ENCODE measurements at regions not wholly inside any gene's neighbourhood (a gene's known extent, or its start where the extent isn't known, plus 50 kb on each side); places are given as distances from the start of the nearest gene placed in this dataset.

GRCh38 chr6:66555082-66555481 is 848.1 kb upstream of the EYS start:
- Histone ChIP-seq H3K4me2 (no peak overlapping the region), H3K9me2 (replicated peaks; ENCODE audit: insufficient read depth) (no peaks in the 10 kb centered on the region), H3K27me3 (no peaks in the 10 kb centered on the region), H3K36me3 (replicated peaks; ENCODE audit: insufficient read depth, low read depth) (no peaks in the 10 kb centered on the region), H3K9me3 (ENCODE audit: low read depth) (no peaks in the 10 kb centered on the region), H4K20me1 (ENCODE audit: insufficient read depth, poor library complexity, severe bottlenecking) (no peaks in the 10 kb centered on the region), H3K79me2 (no peaks in the 10 kb centered on the region), H3K4me3 (no peak overlapping the region), H3K27ac (no peak overlapping the region), H2AFZ (no peak overlapping the region), H3K4me1 (ENCODE audit: insufficient read depth) (no peaks in the 10 kb centered on the region)
- 80% methylated on average over 1 of the region's 1 CpG for WGBS (ENCODE audit: low lambda C conversion rate, missing lambda C conversion rate)
- TF ChIP-seq CTCF (IDR thresholded peaks at IDR 0.05; ENCODE audit: poor library complexity): no peak
- DNase-seq (ENCODE audit: low spot score): no peak

DNA sequence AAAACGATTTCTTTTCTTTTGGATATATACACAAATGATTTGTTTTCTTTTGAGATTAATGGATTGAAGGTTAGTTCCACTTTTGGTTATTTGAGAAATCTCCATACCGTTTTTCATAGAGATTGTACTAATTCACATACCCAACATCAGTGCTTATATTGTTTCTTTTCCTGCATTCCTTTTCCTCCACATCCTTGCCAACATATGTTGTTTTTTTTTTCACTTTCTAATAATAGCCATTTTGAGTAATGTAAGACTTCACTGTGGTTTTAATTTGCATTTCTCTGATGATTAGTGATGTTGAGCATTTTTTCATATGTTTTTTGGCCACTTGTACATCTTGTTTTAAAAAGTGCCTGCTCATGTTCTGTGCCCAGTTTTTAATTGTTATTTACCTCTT is 846.4 kb upstream of the EYS start:
- Histone ChIP-seq H3K36me3 (replicated peaks; ENCODE audit: insufficient read depth, low read depth) (no peaks in the 10 kb centered on the region), H3K9me2 (replicated peaks; ENCODE audit: insufficient read depth) (no peaks in the 10 kb centered on the region), H3K27me3 (no peaks in the 10 kb centered on the region), H3K9me3 (ENCODE audit: low read depth) (no peaks in the 10 kb centered on the region), H2AFZ (no peak overlapping the region), H3K4me3 (no peak overlapping the region), H3K4me2 (no peak overlapping the region), H4K20me1 (ENCODE audit: insufficient read depth, poor library complexity, severe bottlenecking) (no peaks in the 10 kb centered on the region), H3K4me1 (ENCODE audit: insufficient read depth) (no peaks in the 10 kb centered on the region), H3K79me2 (no peaks in the 10 kb centered on the region), H3K27ac (no peak overlapping the region)
- WGBS (ENCODE audit: low lambda C conversion rate, missing lambda C conversion rate): 85% methylated on average over 2 of the region's 2 CpGs
- TF ChIP-seq CTCF (IDR thresholded peaks at IDR 0.05; ENCODE audit: poor library complexity) (no peak), EZH2phosphoT487 (IDR thresholded peaks at IDR 0.05; ENCODE audit: low read depth, severe bottlenecking, unreplicated experiment) (no peak), EZH2 (IDR thresholded peaks at IDR 0.05; ENCODE audit: borderline replicate concordance) (no peak)
- no peak for DNase-seq (ENCODE audit: low spot score)

- no peak overlapping the region for H3K27ac ChIP-seq
- H3K4me2 ChIP-seq: no peak overlapping the region
- H3K9me2 ChIP-seq (replicated peaks; ENCODE audit: insufficient read depth): no peaks in the 10 kb centered on the region
- TF ChIP-seq EZH2phosphoT487 (IDR thresholded peaks at IDR 0.05; ENCODE audit: low read depth, severe bottlenecking, unreplicated experiment) (no peak), EZH2 (IDR thresholded peaks at IDR 0.05; ENCODE audit: borderline replicate concordance) (no peak), CTCF (IDR thresholded peaks at IDR 0.05; ENCODE audit: poor library complexity) (no peak)
- 47% methylated on average over 1 of the region's 1 CpG for WGBS (ENCODE audit: low lambda C conversion rate, missing lambda C conversion rate)
- H3K27me3 ChIP-seq: no peaks in the 10 kb centered on the region
- no peaks in the 10 kb centered on the region for H3K4me1 ChIP-seq (ENCODE audit: insufficient read depth)
- H3K79me2 ChIP-seq: no peaks in the 10 kb centered on the region
- H3K36me3 ChIP-seq (replicated peaks; ENCODE audit: insufficient read depth, low read depth): no peaks in the 10 kb centered on the region
- no peaks in the 10 kb centered on the region for H4K20me1 ChIP-seq (ENCODE audit: insufficient read depth, poor library complexity, severe bottlenecking)
- DNase-seq (ENCODE audit: low spot score): no peak
- H3K9me3 ChIP-seq (ENCODE audit: low read depth): no peaks in the 10 kb centered on the region
- no peak overlapping the region for H3K4me3 ChIP-seq
- no peak overlapping the region for H2AFZ ChIP-seq
Measured at GRCh38 chr6:66538551-66539135, 831.6 kb upstream of the EYS start.

GRCh38 chr6:66533921-66534404 is 826.9 kb upstream of the EYS start:
- no peaks in the 10 kb centered on the region for H3K79me2 ChIP-seq
- no peaks in the 10 kb centered on the region for H3K27me3 ChIP-seq
- TF ChIP-seq CTCF (IDR thresholded peaks at IDR 0.05; ENCODE audit: poor library complexity) (no peak), EZH2 (IDR thresholded peaks at IDR 0.05; ENCODE audit: borderline replicate concordance) (no peak), EZH2phosphoT487 (IDR thresholded peaks at IDR 0.05; ENCODE audit: low read depth, severe bottlenecking, unreplicated experiment) (no peak)
- no peak overlapping the region for H3K4me2 ChIP-seq
- H2AFZ ChIP-seq: no peak overlapping the region
- no peaks in the 10 kb centered on the region for H3K36me3 ChIP-seq (replicated peaks; ENCODE audit: insufficient read depth, low read depth)
- no peaks in the 10 kb centered on the region for H4K20me1 ChIP-seq (ENCODE audit: insufficient read depth, poor library complexity, severe bottlenecking)
- H3K4me3 ChIP-seq: no peak overlapping the region
- no peak overlapping the region for H3K27ac ChIP-seq
- no peaks in the 10 kb centered on the region for H3K9me2 ChIP-seq (replicated peaks; ENCODE audit: insufficient read depth)
- WGBS (ENCODE audit: low lambda C conversion rate, missing lambda C conversion rate): 64% methylated on average over 4 of the region's 4 CpGs
- DNase-seq (ENCODE audit: low spot score): no peak
- no peaks in the 10 kb centered on the region for H3K9me3 ChIP-seq (ENCODE audit: low read depth)
- no peaks in the 10 kb centered on the region for H3K4me1 ChIP-seq (ENCODE audit: insufficient read depth)

Data from hepatocyte (in vitro differentiated cells).